Putamen (tissue), 1 donor: ENCODE measurements at regions not wholly inside any gene's neighbourhood (a gene's known extent, or its start where the extent isn't known, plus 50 kb on each side); places are given as distances from the start of the nearest gene placed in this dataset.
A peak's percentile ranks its signal among the peaks of the same experiment; 100 is the strongest.

Source experiments
- DNase-seq: peaks from one replicate; pipeline ENCODE4 v3.0.0-alpha.2; 2016; ENCODE audit warnings: low spot score

- DNase-seq, result no peak
These were observed 121.3 kb downstream of the RPS29 start for GRCh38 chr14:49464885-49465284.

DNA sequence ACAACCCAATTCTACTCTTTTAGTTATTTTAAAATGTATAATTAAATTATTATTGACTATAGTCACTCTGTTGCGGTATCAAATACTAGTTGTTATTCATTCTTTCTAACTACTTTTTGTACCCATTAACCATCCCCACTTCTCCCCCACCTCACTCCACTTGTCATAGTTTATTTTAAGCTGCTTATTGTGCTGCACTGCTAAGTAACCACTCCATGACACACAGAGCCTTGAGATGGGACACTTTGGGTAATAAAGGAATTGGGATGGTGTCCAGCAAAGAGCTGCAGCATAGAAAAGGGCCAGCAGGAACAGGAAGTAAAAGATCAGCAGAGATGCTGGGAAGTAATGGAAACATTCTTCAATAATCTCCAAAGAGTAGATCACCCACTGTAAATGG is 123.0 kb downstream of the RPS29 start:
- DNase-seq, result no peak

- peak; percentile 39 for DNase-seq
These were observed 124.4 kb downstream of the RPS29 start for GRCh38 chr14:49461529-49462401.

DNA sequence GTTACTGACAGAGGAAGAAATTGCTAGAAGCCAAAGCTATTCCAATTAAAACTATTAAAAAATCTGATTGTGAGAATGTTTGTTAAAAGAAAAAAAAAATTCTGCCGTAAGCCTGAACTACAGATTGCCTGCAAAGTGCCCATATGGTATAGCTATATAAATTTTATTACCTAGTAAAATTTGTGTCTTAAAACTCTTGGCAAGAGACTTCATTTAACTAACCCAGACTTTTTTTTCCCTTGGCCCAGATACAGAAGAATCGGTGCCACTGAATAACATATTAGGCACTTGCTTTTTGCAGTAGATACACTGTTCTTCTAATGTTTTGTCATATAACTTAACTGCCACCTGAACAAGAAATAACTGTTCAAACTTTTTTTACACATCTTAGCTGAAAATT is 125.5 kb downstream of the RPS29 start:
- DNase-seq, result no peak

DNA sequence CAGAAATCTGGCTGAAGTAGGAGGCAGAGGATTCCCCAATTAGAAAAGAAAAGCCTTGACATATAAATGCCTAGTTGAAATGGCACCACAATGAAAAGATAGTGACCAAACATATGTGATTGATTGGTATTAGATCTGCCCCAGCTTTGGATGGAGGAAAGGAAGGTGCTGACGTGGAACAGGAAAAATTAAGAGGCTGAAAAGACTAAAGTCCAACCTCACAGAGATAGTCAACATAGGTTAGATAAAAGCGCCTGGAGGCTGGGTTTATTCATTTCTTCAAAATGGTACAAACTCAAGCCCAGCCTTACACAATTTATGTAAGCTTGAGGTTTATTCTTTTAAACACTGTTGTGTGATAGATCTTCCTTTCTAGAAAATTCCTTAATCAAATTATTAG is 129.6 kb downstream of the RPS29 start:
- DNase-seq, result no peak

DNA sequence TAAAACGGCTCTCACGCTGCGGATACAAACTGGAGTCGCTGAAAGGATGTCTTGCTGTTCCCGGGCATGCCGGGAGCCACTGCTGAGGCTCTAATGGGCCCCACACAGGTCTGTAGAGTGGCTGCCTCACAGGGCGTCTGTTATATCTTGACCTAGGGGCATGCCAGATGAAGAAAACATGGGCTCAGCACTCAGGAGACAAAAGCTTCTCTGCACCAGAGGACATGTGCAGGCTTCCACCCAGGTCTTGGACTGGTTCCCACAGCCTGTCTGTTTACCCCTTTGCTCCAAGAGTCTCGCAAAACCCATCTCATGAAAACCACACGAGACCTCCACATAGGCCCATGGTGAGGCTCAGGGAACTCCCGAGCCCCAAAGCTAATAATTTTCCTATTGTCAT is 134.2 kb downstream of the RPS29 start:
- no peak for DNase-seq

- no peak for DNase-seq
These were observed 136.4 kb downstream of the RPS29 start for GRCh38 chr14:49449749-49450148.

DNA sequence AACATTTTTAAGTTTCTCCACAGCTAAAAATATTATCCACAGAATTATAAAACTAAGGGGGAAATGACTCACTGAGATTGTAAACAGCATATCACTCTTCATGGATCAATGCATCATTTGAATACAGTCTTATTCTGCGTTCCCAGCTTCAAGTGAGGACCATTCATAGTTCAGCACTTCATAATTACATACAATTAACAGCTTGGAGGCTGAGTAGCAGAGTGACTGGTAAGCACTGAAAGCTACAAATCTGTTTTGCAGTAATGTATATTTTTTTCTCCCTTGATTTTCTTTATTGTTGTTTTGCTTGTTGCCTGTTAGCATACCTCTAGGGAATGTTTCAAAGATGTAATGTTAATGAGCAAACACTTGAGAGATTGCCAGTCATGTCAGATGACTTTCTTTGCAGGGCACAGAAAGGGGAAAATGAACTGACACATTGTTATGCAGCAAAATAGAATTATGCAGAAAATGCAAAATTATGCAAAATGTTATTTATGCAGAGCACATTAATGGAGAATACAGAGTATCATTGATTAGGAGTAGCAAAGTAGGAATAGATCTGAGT is 138.6 kb downstream of the RPS29 start:
- DNase-seq, result peak; percentile 52

GRCh38 chr14:49446801-49447200 is 139.4 kb downstream of the RPS29 start:
- no peak for DNase-seq

GRCh38 chr14:49438256-49438770 is 147.9 kb downstream of the RPS29 start:
- DNase-seq, result no peak

DNA sequence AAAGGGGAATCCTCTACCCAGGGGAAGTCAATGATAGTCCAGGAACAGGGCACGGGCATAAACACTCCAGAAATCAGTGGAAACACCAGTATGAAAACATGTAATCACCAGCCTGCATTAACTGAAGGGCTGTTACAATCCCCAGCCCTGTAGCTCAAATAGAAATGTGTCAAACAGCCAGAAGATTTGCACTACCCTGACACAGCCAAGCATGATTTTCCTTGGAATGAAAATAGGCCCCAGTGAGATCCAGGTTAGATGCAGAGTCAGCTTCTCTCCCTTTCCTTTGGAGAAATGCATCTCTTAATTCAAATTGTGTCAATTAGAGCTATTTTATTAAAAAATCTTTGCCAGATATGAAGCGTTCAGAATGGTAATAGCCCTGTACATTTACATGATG is 158.1 kb downstream of the RPS29 start:
- no peak for DNase-seq

- peak; percentile 40 for DNase-seq
These were observed 159.1 kb downstream of the RPS29 start for GRCh38 chr14:49427117-49427516.

- DNase-seq, result no peak
These were observed 160.3 kb downstream of the RPS29 start for GRCh38 chr14:49425921-49426320.

GRCh38 chr14:49424436-49425331 is 161.5 kb downstream of the RPS29 start:
- no peak for DNase-seq

- DNase-seq, result no peak
These were observed 166.0 kb downstream of the RPS29 start for GRCh38 chr14:49420201-49420600.

DNA sequence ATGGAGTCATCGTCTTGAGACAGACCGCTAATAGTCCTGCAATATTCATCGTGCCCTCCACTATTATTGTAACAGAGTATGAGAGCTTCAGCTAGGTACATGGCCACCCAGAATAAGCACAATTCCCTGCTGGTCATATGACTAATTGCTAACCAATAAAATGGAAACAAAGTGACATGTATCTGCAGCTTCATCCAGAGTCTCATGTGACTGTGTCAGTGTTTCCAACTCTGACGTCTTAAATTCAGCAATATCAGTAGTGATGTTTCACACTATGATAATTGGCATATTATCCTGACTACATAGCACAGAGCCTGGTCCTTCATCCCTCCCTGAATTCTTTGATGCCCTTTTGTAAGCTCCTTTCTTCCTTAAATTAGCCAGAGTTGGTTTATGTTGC is 167.4 kb downstream of the RPS29 start:
- DNase-seq, result no peak

- DNase-seq, result no peak
These were observed 168.4 kb downstream of the RPS29 start for GRCh38 chr14:49417790-49418189.

GRCh38 chr14:49408187-49408933 is 177.8 kb downstream of the RPS29 start:
- no peak for DNase-seq

- DNase-seq, result no peak
These were observed 180.9 kb downstream of the RPS29 start for GRCh38 chr14:49405291-49405690.

- no peak for DNase-seq
These were observed 184.8 kb downstream of the RPS29 start for GRCh38 chr14:49401373-49401772.

GRCh38 chr14:49396801-49397200 is 189.4 kb downstream of the RPS29 start:
- no peak for DNase-seq

- no peak for DNase-seq
These were observed 204.4 kb downstream of the RPS29 start for GRCh38 chr14:49381778-49382177.
